ENCODE measurements at regions not wholly inside any gene's neighbourhood (a gene's known extent, or its start where the extent isn't known, plus 50 kb on each side); places are given as distances from the start of the nearest gene placed in this dataset.

GRCh38 chr7:35900651-35901050 lies 99.8 kb downstream of the SEPTIN7 start:
- TF ChIP-seq CTCF (IDR thresholded peaks at IDR 0.05) = no peak

DNA sequence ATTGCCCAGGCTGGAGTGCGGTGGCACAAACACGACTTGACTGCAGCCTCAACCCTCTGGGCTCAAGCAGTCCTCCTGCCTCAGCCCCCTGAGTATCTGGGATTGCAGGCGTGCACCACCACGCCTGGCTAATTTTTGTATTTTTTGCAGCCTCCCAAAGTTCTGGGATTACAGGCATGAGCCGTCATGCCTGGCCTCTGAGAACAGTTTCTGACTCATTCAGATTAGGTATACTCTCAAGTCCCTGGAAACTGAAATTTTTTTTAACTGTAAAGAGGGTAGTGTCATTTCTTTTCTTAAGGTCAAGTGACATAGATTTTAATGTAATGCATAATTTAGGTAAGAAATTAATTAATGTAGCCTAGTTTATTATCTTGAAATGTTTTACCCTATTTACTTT lies 104.7 kb downstream of the SEPTIN7 start:
- TF ChIP-seq CTCF (IDR thresholded peaks at IDR 0.05) = no peak

DNA sequence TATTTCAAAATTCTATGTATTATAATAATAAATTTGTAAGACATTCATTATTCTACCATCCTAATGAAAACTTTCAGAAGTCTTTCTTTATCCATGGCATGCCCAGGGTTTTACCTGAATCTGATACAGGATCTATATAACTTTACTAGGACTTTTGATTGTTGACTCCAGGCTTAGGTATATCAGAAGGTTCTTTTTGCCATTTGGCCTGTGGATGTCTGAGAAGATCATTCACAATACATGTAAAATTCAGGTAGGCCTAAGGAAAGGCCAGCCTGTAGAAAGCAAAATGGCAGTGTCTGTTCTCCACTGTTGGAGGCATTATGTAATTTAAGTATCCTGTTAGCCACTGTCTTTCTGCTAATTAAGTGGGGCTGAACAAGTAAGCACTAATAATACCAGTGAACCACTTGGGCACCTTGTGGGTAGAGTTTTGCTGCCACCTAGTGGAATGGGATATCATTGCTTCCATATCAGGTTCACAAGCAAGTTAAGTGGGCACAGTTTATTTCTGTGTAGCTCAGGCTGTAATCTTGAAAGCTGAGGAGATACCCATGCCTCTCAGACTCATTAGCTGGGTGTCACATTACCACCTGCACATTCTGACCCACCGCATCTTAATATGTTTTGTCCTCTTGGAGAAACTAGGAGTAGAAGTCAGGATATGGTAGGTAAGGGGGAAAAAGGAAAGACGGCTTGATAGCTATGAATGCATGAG lies 105.5 kb downstream of the SEPTIN7 start:
- peak; percentile 81 for TF ChIP-seq CTCF (IDR thresholded peaks at IDR 0.05)

DNA sequence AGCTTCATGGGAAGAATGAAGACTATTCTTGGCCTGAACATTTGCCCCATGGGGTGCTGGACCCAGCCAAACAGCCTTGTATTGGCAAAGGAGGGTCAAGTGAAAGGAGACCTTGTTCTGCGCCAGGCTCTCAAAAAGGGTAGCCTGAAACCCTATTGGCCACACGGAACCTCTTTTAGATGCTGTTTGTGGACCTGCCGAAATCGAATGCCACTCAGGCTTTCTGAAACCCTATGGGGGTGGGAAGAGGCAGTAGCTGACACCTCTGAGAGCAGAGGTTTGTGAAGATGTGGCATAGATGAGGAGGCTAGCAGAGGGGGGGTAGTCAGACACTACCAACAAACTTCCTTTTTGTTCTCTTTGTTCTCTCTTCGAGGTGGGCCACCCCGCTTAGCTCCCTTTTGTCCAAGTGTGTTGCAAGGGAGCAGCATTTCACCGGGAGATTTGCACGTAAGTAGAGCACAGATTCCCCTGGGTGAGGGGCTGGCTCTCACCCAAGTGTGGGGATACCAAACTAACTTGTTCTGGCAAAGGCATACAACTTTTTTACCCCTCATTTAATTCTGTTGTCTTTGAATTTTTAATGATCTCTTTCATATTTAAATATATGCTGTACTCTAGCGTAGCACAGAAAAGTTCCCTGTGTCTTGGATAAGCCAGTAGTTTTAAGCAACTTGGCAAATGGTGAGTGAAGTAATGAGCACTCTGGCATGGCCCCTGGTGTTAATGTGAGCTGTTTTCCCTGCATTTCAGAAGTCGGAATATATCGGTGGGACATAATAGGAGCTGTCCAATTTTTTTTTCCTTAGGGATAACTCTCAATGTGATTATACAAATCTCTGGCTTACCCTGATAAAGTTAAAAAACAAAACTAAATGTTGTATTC lies 107.7 kb downstream of the SEPTIN7 start:
- TF ChIP-seq CTCF (IDR thresholded peaks at IDR 0.05) = no peak

DNA sequence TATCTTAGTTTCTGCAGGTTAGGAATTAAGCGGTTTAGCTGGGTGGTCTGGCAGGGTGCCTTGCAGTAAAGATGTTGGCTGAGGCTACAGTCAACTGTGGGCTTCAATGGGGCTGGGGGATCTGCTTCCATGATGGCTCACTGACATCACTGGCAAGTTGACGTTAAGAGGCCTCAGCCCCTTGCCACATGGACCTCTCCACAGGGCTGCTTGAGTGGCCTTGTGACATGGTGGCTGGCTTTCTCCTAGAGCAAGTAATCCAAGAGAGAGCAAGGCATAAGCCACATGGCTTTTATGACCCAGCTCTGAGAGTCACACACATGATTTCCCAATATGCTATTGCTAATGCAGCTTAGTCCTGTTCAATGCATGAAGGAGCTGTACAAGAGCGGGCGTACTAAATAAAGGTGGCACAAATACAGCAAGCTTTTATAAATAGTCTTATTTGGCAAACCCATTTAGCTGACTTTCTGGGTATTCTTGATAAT lies 109.1 kb downstream of the SEPTIN7 start:
- TF ChIP-seq CTCF (IDR thresholded peaks at IDR 0.05) = no peak

DNA sequence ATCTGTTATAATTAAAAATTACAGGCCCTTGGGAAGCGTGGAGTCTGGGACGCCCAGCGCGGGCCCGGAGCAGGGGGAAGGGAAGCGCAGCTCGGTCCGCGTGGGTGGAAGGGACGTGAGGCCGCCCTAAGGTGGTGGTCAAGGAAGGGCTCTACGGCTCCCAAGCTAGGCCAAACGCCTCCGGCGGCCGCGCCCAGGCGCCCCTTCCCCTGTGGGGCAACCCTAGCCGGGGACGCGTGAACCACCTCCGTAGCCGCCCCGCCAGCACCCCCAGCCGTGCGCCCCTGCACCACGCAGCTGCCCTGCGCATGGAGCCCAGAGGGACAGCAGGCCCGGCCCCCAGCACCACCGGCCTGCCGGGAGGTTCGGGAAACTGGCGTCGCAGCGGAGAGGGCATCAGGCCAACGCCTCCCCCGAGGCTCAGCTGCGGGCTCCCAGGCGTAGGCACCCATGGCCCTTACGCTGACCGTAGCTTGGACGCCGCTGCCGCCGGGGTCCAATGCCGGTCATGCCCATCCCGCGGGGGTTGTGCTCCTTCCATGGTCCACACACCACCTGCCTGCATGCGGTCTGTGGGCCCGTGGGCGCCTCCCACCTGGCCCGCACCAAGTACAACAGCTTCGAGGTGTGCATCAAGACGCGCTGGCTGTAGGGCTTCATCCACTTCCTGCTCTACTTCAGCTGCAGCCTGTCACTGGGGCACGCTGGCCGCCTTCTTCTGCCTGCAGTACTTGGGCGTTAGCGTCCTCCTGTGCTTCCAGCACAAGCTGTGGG lies 166.7 kb downstream of the SEPTIN7 start:
- TF ChIP-seq CTCF (IDR thresholded peaks at IDR 0.05) = no peak

Data from LNCAP (cell line).